HCT116 (cell line): ENCODE measurements at regions not wholly inside any gene's neighbourhood (a gene's known extent, or its start where the extent isn't known, plus 50 kb on each side); places are given as distances from the start of the nearest gene placed in this dataset.

Experiments
- ATAC-seq: fragments of 200-7000 bp; cut with Tn5 transposase; 2 replicates; pipeline ENCODE4 v1.9.1; 2020; ENCODE audit warnings: mild to moderate bottlenecking, moderate library complexity
- BruUV-seq: library from RNA; stranded (reverse); fragments of 400-500 nt; replicated peaks from 2 replicates; lab custom pipeline; 2021; lab: Mats Ljungman, UMichigan
- CTCF ChIA-PET: fragments of 300-600 bp; sonication (Branson Sonifier 250); formaldehyde crosslinking; loops from one replicate; lab custom pipeline; 2021; ENCODE audit warnings: antibody characterized with exemption; lab: Charles Lee
- POLR2A ChIA-PET: fragments of 300-600, 350-600 bp; sonication (Branson Sonifier 250); formaldehyde crosslinking; loops from one replicate; lab custom pipeline; 2021; ENCODE audit warnings: antibody characterized with exemption; lab: Charles Lee
- RAD21 ChIA-PET, 2 experiments: fragments of 300-600 bp; sonication (Branson Sonifier 250); formaldehyde crosslinking; loops; one replicate each; lab custom pipeline; 2023; ENCODE audit warnings: low total read pairs in 2 of 2; ENCODE audit not compliant: uncharacterized antibody in 2 of 2, unreplicated experiment in 2 of 2, low non-redundant PET in 1 of 2; lab: Charles Lee
- DNase-seq: peaks from one replicate; pipeline ENCODE4 v3.0.0-alpha.2; 2010; ENCODE audit warnings: low read depth, low spot score
- H2AFZ ChIP-seq: fragments of 200-600 bp; shearing (Covaris generic), sonication (generic); 2 replicates; pipeline ENCODE4 v1.6.1; 2017; ENCODE audit warnings: low read depth, mixed run types, mixed read lengths, antibody characterized with exemption, low read length; ENCODE audit not compliant: poor library complexity, severe bottlenecking
- H3K27ac ChIP-seq: 2 replicates; pipeline ENCODE4 v1.5.1; 2012; ENCODE audit warnings: low read depth, low read length
- H3K27me3 ChIP-seq: fragments of 200-600 bp; sonication (generic); 2 replicates; pipeline ENCODE4 v1.6.1; 2016; ENCODE audit warnings: mixed run types, low read length, mixed read lengths; ENCODE audit not compliant: insufficient read depth
- H3K36me3 ChIP-seq, 2 experiments: fragments of 200-500 bp in 1 of 2; fragments of 200-600 bp in 1 of 2; sonication (Bioruptor generic) in 1 of 2; sonication (generic) in 1 of 2; 2 replicates each; pipeline versions ENCODE4 v1.5.1 to v1.6.1; 2014 to 2016; ENCODE audit warnings: low read length in 2 of 2, inconsistent platforms in 1 of 2, mixed read lengths in 1 of 2, mixed run types in 1 of 2; ENCODE audit not compliant: insufficient read depth in 2 of 2, control insufficient read depth in 1 of 2
- H3K4me1 ChIP-seq, 2 experiments: fragments of 200-600 bp in 1 of 2; sonication (generic) in 1 of 2; 2 replicates each; pipeline versions ENCODE4 v1.5.1 to v1.6.1; 2012 to 2017; ENCODE audit warnings: low read length in 2 of 2, inconsistent platforms in 1 of 2, mild to moderate bottlenecking in 1 of 2, mixed read lengths in 1 of 2, mixed run types in 1 of 2, moderate library complexity in 1 of 2; ENCODE audit not compliant: insufficient read depth in 2 of 2, control insufficient read depth in 1 of 2
- H3K4me2 ChIP-seq: fragments of 200-600 bp; sonication (generic); 2 replicates; pipeline ENCODE4 v1.6.1; 2017; ENCODE audit warnings: mixed run types, low read length, mixed read lengths
- H3K4me3 ChIP-seq, 2 experiments: fragments of 200-600 bp in 1 of 2; sonication (generic) in 1 of 2; replicated peaks in 1 of 2; 2 replicates each; pipeline ENCODE4 v1.5.1; 2011 to 2016; ENCODE audit warnings: low read length in 2 of 2, control low read depth in 1 of 2, low read depth in 1 of 2, mild to moderate bottlenecking in 1 of 2, mixed read lengths in 1 of 2, mixed run types in 1 of 2
- H3K79me2 ChIP-seq: fragments of 200-600 bp; sonication (generic); 2 replicates; pipeline ENCODE4 v1.6.1; 2017; ENCODE audit warnings: mild to moderate bottlenecking, mixed run types, low read length, moderate library complexity, mixed read lengths; ENCODE audit not compliant: insufficient read depth
- H3K9ac ChIP-seq: fragments of 200-600 bp; sonication (generic); 2 replicates; pipeline ENCODE4 v1.6.1; 2016; ENCODE audit warnings: low read length, mixed read lengths
- H3K9me2 ChIP-seq: fragments of 200-600 bp; sonication (generic), shearing (Covaris generic); 2 replicates; pipeline ENCODE4 v1.6.1; 2017; ENCODE audit warnings: mixed run types, mild to moderate bottlenecking, moderate library complexity; ENCODE audit not compliant: insufficient read depth
- H3K9me3 ChIP-seq, 2 experiments: fragments of 200-500 bp in 1 of 2; fragments of 200-600 bp in 1 of 2; sonication (Bioruptor generic) in 1 of 2; sonication (generic) in 1 of 2; 2 replicates each; pipeline ENCODE4 v1.6.1; 2014 to 2017; ENCODE audit warnings: low read length in 2 of 2, mixed read lengths in 2 of 2, inconsistent platforms in 1 of 2, low read depth in 1 of 2, mild to moderate bottlenecking in 1 of 2, mixed run types in 1 of 2, moderate library complexity in 1 of 2; ENCODE audit not compliant: control insufficient read depth in 1 of 2, insufficient read depth in 1 of 2
- H4K20me1 ChIP-seq: fragments of 200-600 bp; sonication (generic), shearing (Covaris generic); 2 replicates; pipeline ENCODE4 v1.6.1; 2017; ENCODE audit warnings: mixed run types, mild to moderate bottlenecking, moderate library complexity; ENCODE audit not compliant: insufficient read depth
- CEBPB ChIP-seq: IDR thresholded peaks from 2 replicates; pipeline ENCODE4 v1.6.1; 2012; ENCODE audit warnings: low read depth
- CTCF ChIP-seq, 3 experiments: fragments of 200-600 bp in 1 of 3; sonication (generic) in 1 of 3; IDR thresholded peaks in 2 of 3; conservative IDR thresholded peaks in 1 of 3; 2 replicates each; pipeline ENCODE4 v1.5.1; 2012 to 2017; ENCODE audit warnings: low read depth in 2 of 3, low read length in 2 of 3, antibody characterized with exemption in 1 of 3, borderline replicate concordance in 1 of 3, control low read depth in 1 of 3, mild to moderate bottlenecking in 1 of 3, mixed read lengths in 1 of 3, mixed run types in 1 of 3, moderate library complexity in 1 of 3; ENCODE audit not compliant: insufficient read depth in 1 of 3
- EZH2 ChIP-seq: fragments of 200-600 bp; sonication (generic); IDR thresholded peaks from 2 replicates; pipeline ENCODE4 v1.6.1; 2017; ENCODE audit warnings: antibody characterized with exemption, mixed run types
- EZH2phosphoT487 ChIP-seq: fragments of 200-600 bp; IDR thresholded peaks from 2 replicates; pipeline ENCODE4 v1.6.1; 2018; ENCODE audit warnings: antibody characterized with exemption, borderline replicate concordance
- FOSL1 ChIP-seq: IDR thresholded peaks from 2 replicates; pipeline ENCODE4 v1.6.1; 2012; ENCODE audit warnings: low read depth
- POLR2A ChIP-seq: IDR thresholded peaks from 2 replicates; pipeline ENCODE4 v1.7.0; 2011; ENCODE audit warnings: borderline replicate concordance; ENCODE audit not compliant: insufficient read depth, insufficient read length; ENCODE audit errors: extremely low read depth
- POLR2AphosphoS5 ChIP-seq: IDR thresholded peaks from 2 replicates; pipeline ENCODE4 v1.6.1; 2011; ENCODE audit warnings: mild to moderate bottlenecking, low read depth, low read length, moderate library complexity
- SRF ChIP-seq: IDR thresholded peaks from 2 replicates; pipeline ENCODE4 v1.6.1; 2012; ENCODE audit warnings: low read depth
- TCF7L2 ChIP-seq: IDR thresholded peaks from 2 replicates; pipeline ENCODE4 v1.7.0; 2011; ENCODE audit warnings: borderline replicate concordance, inconsistent platforms; ENCODE audit not compliant: insufficient read depth, insufficient read length; ENCODE audit errors: extremely low read depth
- YY1 ChIP-seq: IDR thresholded peaks from 2 replicates; pipeline ENCODE4 v1.6.1; 2011; ENCODE audit warnings: low read length, low read depth, moderate library complexity, mild to moderate bottlenecking; ENCODE audit not compliant: insufficient replicate concordance; ENCODE audit errors: extremely low read depth
- intact Hi-C: fragments of 100-400 bp; cut with micrococcal nuclease; formaldehyde crosslinking; loops from 2 replicates; pipeline ENCODE4 v1.10.0; 2022
- TF ChIP-seq, protein P1 (sequence below): IDR thresholded peaks from 2 replicates; pipeline ENCODE4 v1.6.1; 2012
- TF ChIP-seq, protein P2 (sequence below): IDR thresholded peaks from 2 replicates; pipeline ENCODE4 v1.6.1; 2012
- TF ChIP-seq, protein P3 (sequence below): IDR thresholded peaks from 2 replicates; pipeline ENCODE4 v1.6.1; 2012; ENCODE audit warnings: low read depth

GRCh38 chr16:86966777-86967176 lies 350.4 kb downstream of the C16orf95 start:
- H3K9ac ChIP-seq: no peak overlapping the region
- no peak overlapping the region for H2AFZ ChIP-seq
- no TSS peak for BruUV-seq
- H3K4me1 ChIP-seq: no peaks in the 10 kb centered on the region
- no peak overlapping the region for H3K27ac ChIP-seq
- ChIA-PET POLR2A (no interaction called here), RAD21 (no interaction called here), CTCF (no interaction called here)
- no peak overlapping the region for H3K4me3 ChIP-seq
- H3K9me2 ChIP-seq: no peaks in the 10 kb centered on the region
- DNase-seq (no peak), ATAC-seq (no peak)
- peaks cover 11% of the 10 kb centered on the region; the same call in 1 of the 2 replicates for H3K27me3 ChIP-seq
- intact Hi-C loops: no loop called here
- no peaks in the 10 kb centered on the region for H3K9me3 ChIP-seq
- H3K4me2 ChIP-seq: no peak overlapping the region
- H3K36me3 ChIP-seq: no peaks in the 10 kb centered on the region
- no peaks in the 10 kb centered on the region for H4K20me1 ChIP-seq
- H3K79me2 ChIP-seq: no peaks in the 10 kb centered on the region
- TF ChIP-seq CEBPB: no peak
- TF ChIP-seq, protein P1, sequence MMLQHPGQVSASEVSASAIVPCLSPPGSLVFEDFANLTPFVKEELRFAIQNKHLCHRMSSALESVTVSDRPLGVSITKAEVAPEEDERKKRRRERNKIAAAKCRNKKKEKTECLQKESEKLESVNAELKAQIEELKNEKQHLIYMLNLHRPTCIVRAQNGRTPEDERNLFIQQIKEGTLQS: no peak
- TF ChIP-seq TCF7L2: no peak
- no peak for TF ChIP-seq POLR2A
- no peak for TF ChIP-seq CTCF (IDR thresholded peaks at IDR 0.05 in 2 of 3, conservative IDR thresholded peaks at IDR 0.05 in 1 of 3; ENCODE audit: borderline replicate concordance in 1 of 3, insufficient read depth in 1 of 3, low read depth in 2 of 3, low read length in 2 of 3)
- no peak for TF ChIP-seq FOSL1
- no peak for TF ChIP-seq EZH2phosphoT487
- no peak for TF ChIP-seq SRF
- TF ChIP-seq, protein P2, sequence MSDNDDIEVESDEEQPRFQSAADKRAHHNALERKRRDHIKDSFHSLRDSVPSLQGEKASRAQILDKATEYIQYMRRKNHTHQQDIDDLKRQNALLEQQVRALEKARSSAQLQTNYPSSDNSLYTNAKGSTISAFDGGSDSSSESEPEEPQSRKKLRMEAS: no peak
- TF ChIP-seq POLR2AphosphoS5: no peak
- TF ChIP-seq EZH2: no peak
- TF ChIP-seq, protein P3, sequence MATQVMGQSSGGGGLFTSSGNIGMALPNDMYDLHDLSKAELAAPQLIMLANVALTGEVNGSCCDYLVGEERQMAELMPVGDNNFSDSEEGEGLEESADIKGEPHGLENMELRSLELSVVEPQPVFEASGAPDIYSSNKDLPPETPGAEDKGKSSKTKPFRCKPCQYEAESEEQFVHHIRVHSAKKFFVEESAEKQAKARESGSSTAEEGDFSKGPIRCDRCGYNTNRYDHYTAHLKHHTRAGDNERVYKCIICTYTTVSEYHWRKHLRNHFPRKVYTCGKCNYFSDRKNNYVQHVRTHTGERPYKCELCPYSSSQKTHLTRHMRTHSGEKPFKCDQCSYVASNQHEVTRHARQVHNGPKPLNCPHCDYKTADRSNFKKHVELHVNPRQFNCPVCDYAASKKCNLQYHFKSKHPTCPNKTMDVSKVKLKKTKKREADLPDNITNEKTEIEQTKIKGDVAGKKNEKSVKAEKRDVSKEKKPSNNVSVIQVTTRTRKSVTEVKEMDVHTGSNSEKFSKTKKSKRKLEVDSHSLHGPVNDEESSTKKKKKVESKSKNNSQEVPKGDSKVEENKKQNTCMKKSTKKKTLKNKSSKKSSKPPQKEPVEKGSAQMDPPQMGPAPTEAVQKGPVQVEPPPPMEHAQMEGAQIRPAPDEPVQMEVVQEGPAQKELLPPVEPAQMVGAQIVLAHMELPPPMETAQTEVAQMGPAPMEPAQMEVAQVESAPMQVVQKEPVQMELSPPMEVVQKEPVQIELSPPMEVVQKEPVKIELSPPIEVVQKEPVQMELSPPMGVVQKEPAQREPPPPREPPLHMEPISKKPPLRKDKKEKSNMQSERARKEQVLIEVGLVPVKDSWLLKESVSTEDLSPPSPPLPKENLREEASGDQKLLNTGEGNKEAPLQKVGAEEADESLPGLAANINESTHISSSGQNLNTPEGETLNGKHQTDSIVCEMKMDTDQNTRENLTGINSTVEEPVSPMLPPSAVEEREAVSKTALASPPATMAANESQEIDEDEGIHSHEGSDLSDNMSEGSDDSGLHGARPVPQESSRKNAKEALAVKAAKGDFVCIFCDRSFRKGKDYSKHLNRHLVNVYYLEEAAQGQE: no peak
- no peak for TF ChIP-seq YY1
- TF ChIP-seq, all 23 proteins: peak for 0
